SK-N-MC (cell line): ENCODE measurements at regions not wholly inside any gene's neighbourhood (a gene's known extent, or its start where the extent isn't known, plus 50 kb on each side); places are given as distances from the start of the nearest gene placed in this dataset.

ENCODE experiments used
- DNase-seq: peaks from one replicate; pipeline ENCODE4 v3.0.0-alpha.2; 2011; ENCODE audit warnings: low read depth, low spot score
- H3K27ac ChIP-seq: fragments of 200-600 bp; sonication (generic); 2 replicates; pipeline ENCODE4 v1.5.1; 2016; ENCODE audit warnings: mixed run types
- H3K36me3 ChIP-seq: fragments of 200-600 bp; sonication (generic); 2 replicates; pipeline ENCODE4 v1.6.1; 2017; ENCODE audit warnings: antibody characterized with exemption, low read length, mixed read lengths; ENCODE audit not compliant: insufficient read depth
- H3K4me3 ChIP-seq: fragments of 200-600 bp; sonication (generic); 2 replicates; pipeline ENCODE4 v1.5.1; 2016
- H3K9ac ChIP-seq: fragments of 200-600 bp; sonication (generic); 2 replicates; pipeline ENCODE4 v1.8.0; 2017; ENCODE audit warnings: mixed run types, mixed read lengths; ENCODE audit not compliant: insufficient read length
- H3K9me3 ChIP-seq: fragments of 200-600 bp; sonication (generic); 2 replicates; pipeline ENCODE4 v1.6.1; 2017; ENCODE audit warnings: low read depth, mild to moderate bottlenecking, antibody characterized with exemption, low read length, moderate library complexity, mixed read lengths
- EZH2 ChIP-seq: fragments of 200-600 bp; sonication (generic); IDR thresholded peaks from one replicate; pipeline ENCODE4 v1.6.1; 2017; ENCODE audit warnings: antibody characterized with exemption
- FOXP2 ChIP-seq: optimal IDR thresholded peaks from 2 replicates; pipeline ENCODE3; 2011; ENCODE audit warnings: mild to moderate bottlenecking, moderate library complexity; ENCODE audit not compliant: insufficient read depth; ENCODE audit errors: extremely low read length, control extremely low read depth
- POLR2AphosphoS5 ChIP-seq: IDR thresholded peaks from 2 replicates; pipeline ENCODE4 v1.6.1; 2012; ENCODE audit warnings: mild to moderate bottlenecking, low read depth, low read length, borderline replicate concordance

DNA sequence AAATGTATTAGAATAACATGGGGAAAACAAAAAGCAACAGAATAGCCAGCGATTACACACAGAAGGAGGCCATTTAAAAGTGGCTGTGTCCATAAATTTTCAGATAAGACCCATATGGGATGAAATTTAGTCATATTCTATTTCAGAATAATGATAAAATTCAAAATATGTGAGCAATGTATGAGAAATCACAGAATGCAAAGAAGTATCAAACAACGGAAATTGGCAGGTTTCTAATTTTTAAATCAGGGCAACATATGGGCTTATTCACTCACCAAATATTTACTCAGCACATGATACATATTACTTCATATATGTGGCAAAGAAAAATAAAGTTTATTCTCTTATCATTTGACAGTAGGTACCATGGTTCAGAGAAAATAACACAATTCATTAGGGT lies 208.5 kb downstream of the GRB14 start:
- Histone ChIP-seq H3K9ac (no peak overlapping the region), H3K9me3 (no peaks in the 10 kb centered on the region), H3K27ac (no peak overlapping the region), H3K36me3 (no peaks in the 10 kb centered on the region), H3K4me3 (no peak overlapping the region)
- no peak for TF ChIP-seq POLR2AphosphoS5
- no peak for TF ChIP-seq FOXP2
- TF ChIP-seq EZH2 = no peak
- no peak for DNase-seq

DNA sequence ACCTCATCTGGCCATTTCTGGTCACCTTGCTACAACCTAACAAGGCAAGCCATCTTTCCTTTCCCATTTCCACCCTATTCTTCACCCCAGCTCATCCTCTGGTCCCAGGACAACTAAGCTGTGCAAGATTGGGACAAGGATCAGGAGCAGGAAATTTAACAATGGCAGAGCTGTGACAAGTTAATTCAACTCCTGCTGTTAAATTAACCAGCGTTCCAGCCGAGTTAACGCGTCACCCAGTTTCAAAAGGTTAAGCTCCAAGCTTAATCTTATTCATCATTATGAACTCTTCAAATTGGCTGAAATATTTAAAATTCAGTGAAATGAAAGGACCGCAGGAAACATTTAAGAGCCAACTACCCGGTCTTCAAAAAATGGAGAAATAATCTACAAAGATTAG lies 231.9 kb downstream of the GRB14 start:
- Histone ChIP-seq H3K36me3 (no peaks in the 10 kb centered on the region), H3K4me3 (no peak overlapping the region), H3K27ac (no peak overlapping the region), H3K9ac (no peak overlapping the region), H3K9me3 (no peaks in the 10 kb centered on the region)
- TF ChIP-seq FOXP2 (no peak), POLR2AphosphoS5 (no peak), EZH2 (no peak)
- DNase-seq = no peak

DNA sequence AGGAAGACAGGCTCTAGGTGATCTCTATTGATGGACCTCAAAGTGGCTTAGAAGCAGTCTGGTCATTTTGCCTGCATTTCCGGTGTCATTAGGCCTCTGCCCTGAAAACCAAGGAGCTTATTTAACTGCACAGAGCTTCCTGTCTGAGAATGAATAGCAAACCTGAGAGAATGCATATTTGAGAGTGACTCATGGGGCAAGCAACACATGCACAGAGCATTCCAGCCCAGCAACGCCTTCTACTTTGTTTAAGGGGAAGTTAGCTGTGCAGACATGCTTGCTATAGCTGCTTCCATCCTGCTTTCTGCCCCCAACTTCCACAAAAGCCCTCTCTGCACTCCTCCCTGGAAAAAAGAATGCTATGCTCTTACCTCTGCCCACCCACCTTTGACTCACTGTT lies 232.8 kb downstream of the GRB14 start:
- Histone ChIP-seq H3K27ac (no peak overlapping the region), H3K4me3 (no peak overlapping the region), H3K9me3 (no peaks in the 10 kb centered on the region), H3K36me3 (no peaks in the 10 kb centered on the region), H3K9ac (no peak overlapping the region)
- TF ChIP-seq POLR2AphosphoS5 = no peak
- no peak for TF ChIP-seq FOXP2
- TF ChIP-seq EZH2 = no peak
- DNase-seq = no peak

DNA sequence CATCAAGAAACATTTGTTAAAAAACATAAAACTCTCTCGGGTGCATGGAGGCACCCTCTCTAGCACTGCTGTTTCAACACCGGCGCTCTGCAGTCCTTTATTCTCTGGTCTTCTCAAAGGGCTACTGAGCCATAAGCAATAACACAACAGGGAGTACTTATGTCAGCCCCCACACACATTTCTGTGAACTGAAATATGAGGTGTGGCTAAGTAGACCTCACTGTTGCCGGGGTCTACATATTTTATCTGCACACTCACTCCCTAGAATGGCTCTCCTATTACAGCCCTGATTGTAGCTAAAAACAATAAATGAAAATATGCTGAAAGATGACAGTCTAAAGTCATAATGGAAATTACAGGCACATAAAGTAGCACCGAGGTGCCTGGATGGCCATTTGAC lies 235.1 kb downstream of the GRB14 start:
- no peak for DNase-seq
- Histone ChIP-seq H3K9ac (no peak overlapping the region), H3K36me3 (no peaks in the 10 kb centered on the region), H3K9me3 (no peaks in the 10 kb centered on the region), H3K4me3 (no peak overlapping the region), H3K27ac (no peak overlapping the region)
- TF ChIP-seq POLR2AphosphoS5 (no peak), FOXP2 (no peak)

DNA sequence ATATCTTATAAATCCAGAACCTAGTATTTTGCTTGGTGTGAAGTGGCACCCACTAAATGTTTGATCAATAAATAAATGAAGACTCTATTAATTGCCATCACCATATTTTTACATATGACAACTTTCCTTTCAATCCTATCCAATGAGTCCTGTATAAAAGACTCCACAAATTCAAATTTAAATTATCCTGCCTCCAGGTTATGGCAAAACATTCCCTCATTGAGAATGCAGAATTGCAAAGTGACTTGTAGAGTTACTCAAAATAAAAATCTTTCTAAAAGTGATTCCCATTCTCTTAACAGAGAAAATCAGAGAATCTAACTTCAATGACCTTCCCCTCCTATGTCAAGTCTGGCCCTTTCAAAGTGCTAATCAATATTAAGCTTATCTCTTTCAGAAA lies 236.8 kb downstream of the GRB14 start:
- H3K27ac ChIP-seq = no peak overlapping the region
- TF ChIP-seq EZH2 = no peak
- TF ChIP-seq POLR2AphosphoS5 = no peak
- no peak for TF ChIP-seq FOXP2

DNA sequence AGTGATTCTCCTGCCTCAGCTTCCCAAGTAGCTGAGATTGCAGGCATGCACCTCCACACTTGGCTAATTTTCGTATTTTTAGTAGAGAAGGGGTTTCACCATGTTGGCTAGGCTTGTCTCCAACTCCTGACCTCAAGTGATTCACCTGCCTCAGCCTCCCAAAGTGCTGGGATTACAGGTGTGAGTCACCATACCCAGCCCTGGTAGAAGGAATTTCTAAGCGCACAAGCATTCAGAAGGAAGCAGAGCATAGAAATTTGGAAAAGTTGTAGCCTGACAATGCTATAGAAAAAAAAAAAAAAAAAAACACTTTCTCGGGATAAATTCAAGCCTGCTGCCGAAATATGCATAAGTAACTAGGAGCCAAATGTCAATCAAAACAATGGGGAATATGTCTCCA lies 249.4 kb downstream of the GRB14 start:
- Histone ChIP-seq H3K27ac (no peak overlapping the region), H3K9me3 (no peaks in the 10 kb centered on the region), H3K9ac (no peak overlapping the region), H3K4me3 (no peak overlapping the region), H3K36me3 (no peaks in the 10 kb centered on the region)
- no peak for DNase-seq
- no peak for TF ChIP-seq FOXP2

More for the DNA sequence above, 236.8 kb downstream of the GRB14 start:
- no peaks in the 10 kb centered on the region for H3K9me3 ChIP-seq
- H3K36me3 ChIP-seq = no peaks in the 10 kb centered on the region
- DNase-seq = no peak
- H3K4me3 ChIP-seq = no peak overlapping the region
- no peak overlapping the region for H3K9ac ChIP-seq

DNA sequence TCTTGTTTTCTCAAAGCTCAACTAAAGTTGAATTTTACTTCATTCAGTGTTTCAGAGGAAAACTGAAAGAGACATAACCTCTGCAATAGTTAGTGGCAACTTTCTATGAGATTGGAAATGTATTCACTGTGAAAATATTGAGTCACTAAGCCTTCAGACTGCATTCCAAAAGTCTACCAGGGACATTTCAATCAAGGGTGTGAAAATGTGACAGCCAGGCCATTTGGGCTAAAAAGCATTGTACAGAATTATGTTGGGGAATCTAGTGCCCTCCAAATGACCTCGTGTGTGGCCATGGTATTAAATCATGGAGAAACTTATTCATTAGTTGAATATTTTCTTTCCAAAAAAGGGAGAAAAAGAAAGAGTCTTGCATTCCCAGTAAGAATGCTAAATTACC lies 251.9 kb downstream of the GRB14 start:
- no peak for DNase-seq
- no peak overlapping the region for H3K27ac ChIP-seq
- no peak overlapping the region for H3K9ac ChIP-seq
- no peaks in the 10 kb centered on the region for H3K9me3 ChIP-seq
- no peak overlapping the region for H3K4me3 ChIP-seq
- H3K36me3 ChIP-seq = no peaks in the 10 kb centered on the region
- TF ChIP-seq FOXP2 (no peak), EZH2 (no peak), POLR2AphosphoS5 (no peak)

DNA sequence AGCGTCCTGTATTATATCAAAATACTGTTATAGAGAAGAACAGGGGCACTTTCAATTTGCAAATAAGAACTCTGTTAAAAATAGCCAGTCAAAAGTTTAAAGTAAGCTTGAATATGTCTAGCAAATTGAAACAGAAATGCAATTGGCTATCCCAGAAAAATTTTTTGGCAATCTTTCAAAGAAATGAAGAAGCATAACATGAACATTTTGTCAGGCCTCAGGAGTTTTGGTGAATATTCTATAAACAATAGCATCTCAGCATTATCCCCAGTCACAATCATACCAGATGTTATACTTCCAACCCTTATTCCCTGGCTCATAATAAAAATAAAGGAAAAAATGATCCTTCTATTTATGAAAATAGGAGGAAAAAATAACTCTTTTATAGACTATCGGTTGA lies 252.4 kb downstream of the GRB14 start:
- DNase-seq = no peak

DNA sequence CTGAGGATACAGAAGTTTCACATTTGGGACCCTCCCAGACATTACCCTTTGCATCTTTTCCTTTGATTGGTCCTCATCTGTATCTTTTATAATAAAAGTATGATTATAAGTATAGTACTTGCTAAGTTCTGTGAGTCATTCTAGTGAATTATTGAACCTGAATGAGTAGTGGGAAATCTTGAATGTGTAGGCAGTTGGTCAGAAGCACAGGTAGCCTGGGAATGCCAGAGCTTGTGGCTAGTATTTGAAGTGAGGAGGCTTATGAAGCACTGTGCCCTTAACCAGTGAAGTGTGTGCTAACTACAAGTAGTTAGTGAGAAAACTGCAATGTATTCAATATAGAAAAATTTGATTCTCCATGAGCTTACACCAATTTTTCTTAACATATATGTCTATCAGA lies 257.6 kb downstream of the GRB14 start:
- no peak overlapping the region for H3K27ac ChIP-seq
- H3K4me3 ChIP-seq = no peak overlapping the region
- no peak overlapping the region for H3K9ac ChIP-seq
- no peaks in the 10 kb centered on the region for H3K9me3 ChIP-seq
- TF ChIP-seq FOXP2 (no peak), EZH2 (no peak), POLR2AphosphoS5 (no peak)
- no peaks in the 10 kb centered on the region for H3K36me3 ChIP-seq
- DNase-seq = no peak

More for the DNA sequence above, 252.4 kb downstream of the GRB14 start:
- H3K36me3 ChIP-seq = no peaks in the 10 kb centered on the region
- no peak overlapping the region for H3K9ac ChIP-seq
- H3K9me3 ChIP-seq = no peaks in the 10 kb centered on the region
- TF ChIP-seq FOXP2 (no peak), POLR2AphosphoS5 (no peak), EZH2 (no peak)
- no peak overlapping the region for H3K27ac ChIP-seq
- no peak overlapping the region for H3K4me3 ChIP-seq
